SU-DHL-6 (cell line): ENCODE measurements at regions not wholly inside any gene's neighbourhood (a gene's known extent, or its start where the extent isn't known, plus 50 kb on each side); places are given as distances from the start of the nearest gene placed in this dataset.

Experiments used
- EZH2phosphoT487 ChIP-seq: fragments of 200-600 bp; sonication (generic), shearing (Covaris generic); conservative IDR thresholded peaks from 2 replicates; pipeline ENCODE4 v1.6.1; 2018; ENCODE audit warnings: mild to moderate bottlenecking, antibody characterized with exemption, low read length, moderate library complexity, mixed read lengths
- TF ChIP-seq, protein P1 (sequence below): fragments of 200-600 bp; sonication (generic); IDR thresholded peaks from one replicate; pipeline ENCODE4 v1.5.1; 2017; ENCODE audit warnings: antibody characterized with exemption, mild to moderate bottlenecking, low read length, moderate library complexity; ENCODE audit not compliant: insufficient read depth, poor library complexity, severe bottlenecking

DNA sequence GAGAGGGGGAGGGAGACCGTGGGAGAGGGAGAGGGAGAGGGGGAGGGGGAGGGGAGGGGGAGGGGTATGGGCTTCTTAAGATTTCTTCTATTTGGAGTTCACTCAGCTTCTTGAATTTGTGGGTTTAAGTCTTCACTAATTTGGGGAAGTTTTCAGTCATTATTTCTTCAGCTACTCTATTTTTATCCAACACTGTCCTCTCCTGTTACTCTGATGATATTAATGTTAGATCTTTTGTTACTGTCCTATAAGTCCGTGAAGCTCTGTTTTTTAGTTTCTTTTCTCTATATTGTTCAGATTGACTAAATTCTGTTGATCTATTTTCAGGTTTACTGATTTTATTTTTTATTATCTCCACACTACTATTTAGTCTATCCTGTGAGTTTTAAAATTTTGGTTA lies 351.5 kb upstream of the TPM1 start:
- TF ChIP-seq, protein P1, sequence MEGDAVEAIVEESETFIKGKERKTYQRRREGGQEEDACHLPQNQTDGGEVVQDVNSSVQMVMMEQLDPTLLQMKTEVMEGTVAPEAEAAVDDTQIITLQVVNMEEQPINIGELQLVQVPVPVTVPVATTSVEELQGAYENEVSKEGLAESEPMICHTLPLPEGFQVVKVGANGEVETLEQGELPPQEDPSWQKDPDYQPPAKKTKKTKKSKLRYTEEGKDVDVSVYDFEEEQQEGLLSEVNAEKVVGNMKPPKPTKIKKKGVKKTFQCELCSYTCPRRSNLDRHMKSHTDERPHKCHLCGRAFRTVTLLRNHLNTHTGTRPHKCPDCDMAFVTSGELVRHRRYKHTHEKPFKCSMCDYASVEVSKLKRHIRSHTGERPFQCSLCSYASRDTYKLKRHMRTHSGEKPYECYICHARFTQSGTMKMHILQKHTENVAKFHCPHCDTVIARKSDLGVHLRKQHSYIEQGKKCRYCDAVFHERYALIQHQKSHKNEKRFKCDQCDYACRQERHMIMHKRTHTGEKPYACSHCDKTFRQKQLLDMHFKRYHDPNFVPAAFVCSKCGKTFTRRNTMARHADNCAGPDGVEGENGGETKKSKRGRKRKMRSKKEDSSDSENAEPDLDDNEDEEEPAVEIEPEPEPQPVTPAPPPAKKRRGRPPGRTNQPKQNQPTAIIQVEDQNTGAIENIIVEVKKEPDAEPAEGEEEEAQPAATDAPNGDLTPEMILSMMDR: no peak
- TF ChIP-seq EZH2phosphoT487: no peak
